ENCODE measurements at regions not wholly inside any gene's neighbourhood (a gene's known extent, or its start where the extent isn't known, plus 50 kb on each side); places are given as distances from the start of the nearest gene placed in this dataset.
"Not testable (repeated sequence)": the region's sequence is repeated elsewhere in the genome, so short reads cannot be mapped to it uniquely, and the experiment has no call there.

DNA sequence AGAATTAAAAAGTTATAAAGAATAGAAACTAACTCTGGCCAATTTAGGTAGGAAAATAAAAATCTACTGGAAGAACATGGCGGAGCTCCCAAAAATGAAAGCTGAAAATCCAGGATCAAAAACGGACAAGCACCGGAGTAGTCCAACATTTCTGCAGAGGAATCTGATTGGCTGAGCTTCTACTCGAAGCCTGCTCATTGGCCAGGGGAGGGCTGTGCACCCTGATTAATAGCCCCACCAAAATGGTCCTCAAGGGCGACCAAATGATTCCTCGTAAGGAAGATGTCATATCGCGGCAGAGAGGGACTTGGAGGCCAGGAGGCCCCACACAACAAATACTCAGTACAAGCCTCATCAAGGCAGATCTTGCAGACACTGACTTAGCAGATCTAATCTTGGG is 900.7 kb downstream of the UQCRFS1 start:
- intact Hi-C loops (cut with micrococcal nuclease) = no loop called here
- Mint-ChIP-seq H3K36me3 (ENCODE audit: low read depth) (peaks cover 2% of the 10 kb centered on the region), H3K27me3 (no peaks in the 10 kb centered on the region), H3K4me1 (no peaks in the 10 kb centered on the region), H3K9me3 (no peaks in the 10 kb centered on the region), H3K27ac (no peak overlapping the region), H3K4me3 (no peak overlapping the region)
- DNase-seq = no peak

DNA sequence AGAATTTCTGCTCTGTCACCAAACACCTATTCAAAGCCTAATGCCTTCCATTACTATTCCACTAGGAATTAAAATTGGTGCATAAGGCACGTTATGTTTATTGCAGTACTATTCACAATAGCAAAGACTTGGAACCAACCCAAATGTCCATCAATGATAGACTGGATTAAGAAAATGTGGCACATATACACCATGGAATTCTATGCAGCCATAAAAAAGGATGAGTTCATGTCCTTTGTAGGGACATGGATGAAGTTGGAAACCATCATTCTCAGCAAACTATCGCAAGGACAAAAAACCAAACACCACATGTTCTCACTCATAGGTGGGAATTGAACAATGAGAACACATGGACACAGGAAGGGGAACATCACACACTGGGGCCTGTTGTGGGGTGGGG is 902.1 kb downstream of the UQCRFS1 start:
- H3K4me3 Mint-ChIP-seq; H3K27ac Mint-ChIP-seq; H3K9me3 Mint-ChIP-seq; DNase-seq; H3K4me1 Mint-ChIP-seq; H3K27me3 Mint-ChIP-seq; intact Hi-C loops (cut with micrococcal nuclease); H3K36me3 Mint-ChIP-seq (ENCODE audit: low read depth): not testable (repeated sequence)

DNA sequence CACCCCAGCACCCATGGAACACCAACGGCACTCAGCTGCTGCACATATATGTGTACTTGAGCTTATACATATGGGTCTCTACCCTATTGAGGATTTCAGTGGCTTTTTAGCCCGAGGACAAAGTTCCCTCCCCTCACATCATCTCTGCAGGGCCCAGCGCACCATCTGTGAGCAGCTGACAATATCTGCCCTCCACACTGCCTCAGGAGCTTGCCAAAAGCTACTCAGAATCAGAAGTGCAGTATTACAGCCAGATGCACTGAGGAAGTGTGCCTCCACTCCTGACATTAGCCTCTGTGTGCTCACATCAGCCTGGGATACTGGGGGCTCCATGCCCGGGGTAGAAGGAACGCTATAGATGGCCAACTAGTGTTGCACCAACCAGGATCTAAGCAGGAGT is 903.9 kb downstream of the UQCRFS1 start:
- intact Hi-C loops (cut with micrococcal nuclease) = no loop called here
- no peaks in the 10 kb centered on the region for H3K4me1 Mint-ChIP-seq
- peaks cover 2% of the 10 kb centered on the region for H3K36me3 Mint-ChIP-seq (ENCODE audit: low read depth)
- no peak for DNase-seq
- no peak overlapping the region for H3K27ac Mint-ChIP-seq
- H3K27me3 Mint-ChIP-seq = no peaks in the 10 kb centered on the region
- H3K9me3 Mint-ChIP-seq = no peaks in the 10 kb centered on the region
- no peak overlapping the region for H3K4me3 Mint-ChIP-seq

DNA sequence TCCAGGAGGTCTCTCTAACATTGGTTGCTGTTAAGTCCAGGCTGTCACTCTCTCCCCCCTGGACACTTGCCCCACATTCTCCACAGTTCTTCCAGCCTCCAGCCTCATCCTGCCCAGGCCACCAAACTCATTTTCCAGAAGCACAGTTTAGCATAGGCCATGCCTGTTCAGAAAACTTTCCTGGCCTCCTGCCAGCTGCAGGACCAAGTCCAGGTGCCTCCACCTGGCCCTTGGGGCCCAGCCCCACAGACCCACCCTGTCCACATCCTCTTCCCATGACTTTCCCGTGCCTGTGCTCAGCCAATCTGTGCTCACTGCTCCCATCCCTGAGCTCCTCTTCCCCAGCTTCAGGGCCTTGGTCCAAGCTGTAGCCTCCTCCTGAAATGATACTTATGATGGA is 905.0 kb downstream of the UQCRFS1 start:
- intact Hi-C loops (cut with micrococcal nuclease) = no loop called here

DNA sequence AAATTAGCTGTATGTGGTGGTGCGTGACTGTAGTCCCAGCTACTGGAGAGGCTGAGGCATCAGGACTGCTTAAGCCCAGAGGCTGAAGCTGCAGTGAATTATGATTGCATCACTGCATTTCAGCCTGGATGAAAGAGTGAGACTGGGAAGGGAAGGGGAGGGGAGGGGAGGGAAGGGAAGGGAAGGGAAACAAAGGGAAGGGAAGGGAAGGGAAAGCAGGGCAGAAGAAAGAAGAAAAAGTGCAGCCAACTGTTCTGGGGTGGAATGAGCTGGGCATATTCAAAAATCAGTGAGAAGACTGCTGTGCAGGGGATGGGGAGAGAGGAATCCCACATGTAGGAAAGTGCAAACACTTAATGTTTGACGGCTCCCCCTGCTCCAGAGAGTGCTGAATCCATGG is 905.5 kb downstream of the UQCRFS1 start:
- Mint-ChIP-seq H3K36me3 (ENCODE audit: low read depth) (peaks cover 2% of the 10 kb centered on the region), H3K4me1 (no peaks in the 10 kb centered on the region), H3K9me3 (no peaks in the 10 kb centered on the region), H3K27ac (no peak overlapping the region), H3K4me3 (no peak overlapping the region), H3K27me3 (no peaks in the 10 kb centered on the region)
- no peak for DNase-seq
- intact Hi-C loops (cut with micrococcal nuclease) = no loop called here

More for the DNA sequence above, 905.0 kb downstream of the UQCRFS1 start:
- Mint-ChIP-seq H3K36me3 (ENCODE audit: low read depth) (peaks cover 2% of the 10 kb centered on the region), H3K4me3 (no peak overlapping the region), H3K27me3 (no peaks in the 10 kb centered on the region), H3K27ac (no peak overlapping the region), H3K4me1 (no peaks in the 10 kb centered on the region), H3K9me3 (no peaks in the 10 kb centered on the region)
- no peak for DNase-seq

DNA sequence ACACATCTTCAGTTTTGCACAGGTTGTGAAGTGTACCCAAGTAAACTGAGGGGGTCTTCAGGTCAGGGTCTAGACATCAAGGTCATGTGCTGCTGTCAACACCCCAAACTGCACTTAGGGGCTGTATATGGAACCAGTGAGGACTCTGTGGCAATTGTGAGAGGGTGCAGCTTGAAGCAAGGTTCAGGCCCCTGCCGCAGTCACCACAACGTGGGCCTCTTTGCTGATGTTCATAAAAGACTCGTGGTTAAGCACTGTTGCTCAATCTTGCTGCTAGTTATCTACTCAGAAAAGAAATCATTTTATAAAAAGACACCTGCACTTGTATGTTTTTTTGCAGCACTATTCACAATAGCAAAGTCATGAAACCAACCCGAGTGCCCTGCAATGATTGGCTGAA is 907.4 kb downstream of the UQCRFS1 start:
- Mint-ChIP-seq H3K4me3 (no peak overlapping the region), H3K9me3 (no peaks in the 10 kb centered on the region), H3K4me1 (no peaks in the 10 kb centered on the region), H3K27ac (no peak overlapping the region), H3K36me3 (ENCODE audit: low read depth) (peaks cover 2% of the 10 kb centered on the region), H3K27me3 (no peaks in the 10 kb centered on the region)
- intact Hi-C loops (cut with micrococcal nuclease) = no loop called here
- no peak for DNase-seq

DNA sequence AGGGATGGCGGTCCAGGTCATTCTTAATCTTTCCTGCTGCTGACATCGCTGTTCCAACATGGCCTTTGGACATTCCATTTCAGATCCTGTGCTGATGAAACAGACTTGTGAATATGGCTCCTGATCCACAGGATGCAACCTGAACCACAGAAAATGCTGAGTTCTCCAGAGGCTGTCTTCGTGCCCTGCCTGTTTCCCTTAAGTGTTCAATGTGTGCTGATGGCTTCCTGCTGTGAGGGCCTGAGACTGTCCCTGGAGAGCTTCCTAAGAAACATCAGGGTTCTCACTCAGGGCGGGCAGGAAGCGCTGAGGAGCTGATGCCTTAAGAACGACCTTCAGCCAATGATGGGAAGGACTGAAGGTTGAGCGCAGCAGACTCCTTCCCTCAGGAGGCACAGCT is 909.4 kb downstream of the UQCRFS1 start:
- intact Hi-C loops (cut with micrococcal nuclease) = no loop called here
- H3K4me1 Mint-ChIP-seq = no peaks in the 10 kb centered on the region
- no peak overlapping the region for H3K27ac Mint-ChIP-seq
- H3K9me3 Mint-ChIP-seq = no peaks in the 10 kb centered on the region
- no peak for DNase-seq
- peaks cover 2% of the 10 kb centered on the region for H3K36me3 Mint-ChIP-seq (ENCODE audit: low read depth)
- H3K27me3 Mint-ChIP-seq = no peaks in the 10 kb centered on the region
- H3K4me3 Mint-ChIP-seq = no peak overlapping the region

DNA sequence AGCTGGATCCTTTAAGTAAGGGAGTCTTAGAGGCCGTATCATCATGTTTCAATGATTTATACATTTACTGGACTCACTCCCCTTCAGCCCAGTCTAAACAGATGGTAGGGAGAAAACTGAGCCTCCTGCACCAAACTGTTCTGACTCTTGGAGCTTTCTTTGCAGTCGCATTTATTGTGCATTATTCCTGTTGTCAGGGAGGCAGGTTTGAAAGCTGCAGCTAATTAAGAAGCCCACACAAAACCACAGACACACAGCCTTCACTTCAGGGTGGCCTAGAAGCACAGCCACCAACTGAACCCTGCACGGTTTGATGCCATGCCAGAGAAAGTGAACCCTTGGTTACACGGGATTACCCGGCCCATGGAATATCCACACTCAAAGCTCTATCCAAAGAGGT is 911.0 kb downstream of the UQCRFS1 start:
- H3K4me3 Mint-ChIP-seq = no peak overlapping the region
- H3K9me3 Mint-ChIP-seq = no peaks in the 10 kb centered on the region
- H3K27me3 Mint-ChIP-seq = no peaks in the 10 kb centered on the region
- H3K4me1 Mint-ChIP-seq = no peaks in the 10 kb centered on the region
- no peak overlapping the region for H3K27ac Mint-ChIP-seq
- H3K36me3 Mint-ChIP-seq (ENCODE audit: low read depth) = no peaks in the 10 kb centered on the region
- no peak for DNase-seq
- intact Hi-C loops (cut with micrococcal nuclease) = no loop called here

DNA sequence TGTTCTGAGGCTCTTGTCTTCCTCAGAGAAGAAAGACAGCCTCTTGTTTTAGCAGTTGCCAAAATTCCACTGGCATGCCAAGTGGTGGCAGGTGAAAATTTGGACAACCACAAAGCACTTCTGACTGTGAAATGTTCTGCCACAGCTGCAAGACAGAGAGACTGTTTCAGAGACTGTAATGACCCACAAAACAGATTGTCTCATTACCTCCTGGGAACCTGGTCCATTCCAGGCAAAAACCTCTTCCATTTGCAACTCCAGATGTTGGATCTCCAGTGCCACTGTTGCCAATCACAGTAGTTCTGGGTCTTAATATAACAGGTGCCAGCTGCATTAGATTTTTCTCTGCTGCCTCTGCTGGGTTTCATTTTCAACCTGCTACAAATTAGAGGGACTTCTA is 911.5 kb downstream of the UQCRFS1 start:
- H3K4me1 Mint-ChIP-seq = no peaks in the 10 kb centered on the region
- H3K4me3 Mint-ChIP-seq = no peak overlapping the region
- no peak for DNase-seq
- no peaks in the 10 kb centered on the region for H3K9me3 Mint-ChIP-seq
- intact Hi-C loops (cut with micrococcal nuclease) = no loop called here
- no peaks in the 10 kb centered on the region for H3K36me3 Mint-ChIP-seq (ENCODE audit: low read depth)
- no peaks in the 10 kb centered on the region for H3K27me3 Mint-ChIP-seq
- no peak overlapping the region for H3K27ac Mint-ChIP-seq

DNA sequence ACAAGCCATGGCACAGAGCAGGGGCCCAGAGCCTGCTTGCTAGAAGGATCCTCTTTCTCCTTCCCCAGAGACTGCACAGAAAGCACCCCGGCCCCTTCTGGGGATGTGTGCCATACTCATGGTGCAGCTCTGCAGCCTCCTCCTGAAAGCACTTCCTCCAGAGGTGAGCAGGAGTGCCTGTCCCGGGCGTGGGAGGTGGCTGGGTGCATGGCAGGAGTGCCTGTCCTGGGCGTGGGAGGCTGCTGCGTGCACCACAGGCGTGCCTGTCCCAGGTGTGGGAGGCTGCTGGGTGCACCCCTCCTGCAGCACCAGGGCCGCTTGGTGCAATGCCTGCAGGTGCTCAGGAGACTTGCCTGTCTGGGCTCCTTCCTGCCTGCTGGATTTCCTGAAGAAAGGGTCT is 913.3 kb downstream of the UQCRFS1 start:
- Mint-ChIP-seq H3K4me1 (no peaks in the 10 kb centered on the region), H3K27me3 (no peaks in the 10 kb centered on the region), H3K36me3 (ENCODE audit: low read depth) (no peaks in the 10 kb centered on the region), H3K4me3 (no peak overlapping the region), H3K27ac (no peak overlapping the region), H3K9me3 (no peaks in the 10 kb centered on the region)
- intact Hi-C loops (cut with micrococcal nuclease) = no loop called here
- no peak for DNase-seq

DNA sequence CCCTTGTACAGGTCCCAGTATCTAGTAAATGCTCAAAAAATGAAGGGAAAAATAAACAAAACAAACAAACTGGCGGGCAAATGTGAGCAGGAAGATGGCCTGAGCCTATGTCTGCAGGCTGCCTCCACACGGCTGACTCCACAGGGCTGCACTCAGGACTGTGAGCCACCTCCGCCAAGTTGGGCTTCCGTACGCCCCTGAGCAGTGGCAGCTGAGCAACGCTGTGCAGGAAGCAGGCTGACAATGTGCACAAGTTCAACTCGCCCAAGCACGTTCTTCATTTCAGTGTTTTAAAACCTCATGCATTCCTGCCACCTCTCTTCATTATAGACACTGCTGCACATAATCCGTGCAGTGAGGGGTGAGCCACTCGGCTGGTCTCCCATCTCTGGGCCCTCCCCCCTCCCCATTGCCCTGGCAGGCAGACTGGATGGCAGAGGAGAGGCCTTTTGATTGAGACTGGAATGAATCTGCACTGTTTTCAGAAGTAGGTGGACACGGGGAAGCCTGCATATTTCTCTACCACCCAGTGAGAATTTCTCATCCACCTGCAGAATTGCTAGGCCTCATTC is 915.3 kb downstream of the UQCRFS1 start:
- H3K27me3 Mint-ChIP-seq = no peaks in the 10 kb centered on the region
- no peaks in the 10 kb centered on the region for H3K36me3 Mint-ChIP-seq (ENCODE audit: low read depth)
- H3K9me3 Mint-ChIP-seq = no peaks in the 10 kb centered on the region
- no peak overlapping the region for H3K27ac Mint-ChIP-seq
- no peak overlapping the region for H3K4me3 Mint-ChIP-seq
- no peak for DNase-seq
- no peaks in the 10 kb centered on the region for H3K4me1 Mint-ChIP-seq
- intact Hi-C loops (cut with micrococcal nuclease) = no loop called here

DNA sequence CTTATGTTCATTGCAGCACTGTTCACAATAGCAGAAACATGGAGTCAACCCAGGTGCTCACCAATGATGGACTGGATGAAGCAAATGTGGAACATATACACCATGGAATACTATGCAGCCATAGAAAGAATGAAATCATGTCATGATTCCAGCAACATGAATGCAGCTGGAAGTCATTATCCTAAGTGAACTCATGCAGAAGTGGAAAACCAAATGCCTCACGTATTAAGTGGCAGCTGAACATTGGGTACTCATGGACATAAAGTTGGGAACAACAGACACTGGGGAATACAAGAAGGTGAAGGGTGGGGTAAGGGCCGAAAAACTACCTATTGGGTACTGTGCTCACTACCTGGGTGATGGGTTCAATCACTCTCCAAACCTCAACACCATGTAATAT is 915.9 kb downstream of the UQCRFS1 start:
- H3K27me3 Mint-ChIP-seq = no peaks in the 10 kb centered on the region
- H3K27ac Mint-ChIP-seq = no peak overlapping the region
- no peaks in the 10 kb centered on the region for H3K4me1 Mint-ChIP-seq
- no peaks in the 10 kb centered on the region for H3K9me3 Mint-ChIP-seq
- DNase-seq = no peak
- intact Hi-C loops (cut with micrococcal nuclease) = no loop called here
- H3K4me3 Mint-ChIP-seq = no peak overlapping the region
- no peaks in the 10 kb centered on the region for H3K36me3 Mint-ChIP-seq (ENCODE audit: low read depth)

DNA sequence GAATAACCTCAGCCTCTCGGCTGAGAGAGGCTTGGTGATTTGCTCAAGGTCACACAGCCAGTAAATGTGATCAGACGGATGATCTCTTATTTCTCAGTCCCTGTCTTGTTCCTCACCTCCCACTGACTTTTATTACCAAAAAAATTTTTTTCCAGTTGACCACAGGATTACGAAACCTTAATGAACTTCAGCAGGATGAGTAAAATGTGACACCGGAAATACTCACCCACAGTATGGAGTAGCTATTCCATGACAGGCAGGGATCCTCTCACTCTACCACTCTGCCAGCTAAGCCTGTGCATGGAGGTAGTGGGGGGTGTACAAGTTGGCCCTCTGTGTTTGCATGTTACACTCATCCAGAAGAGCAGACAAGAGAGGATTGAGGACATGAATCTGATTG is 916.4 kb downstream of the UQCRFS1 start:
- H3K36me3 Mint-ChIP-seq (ENCODE audit: low read depth) = no peaks in the 10 kb centered on the region

DNA sequence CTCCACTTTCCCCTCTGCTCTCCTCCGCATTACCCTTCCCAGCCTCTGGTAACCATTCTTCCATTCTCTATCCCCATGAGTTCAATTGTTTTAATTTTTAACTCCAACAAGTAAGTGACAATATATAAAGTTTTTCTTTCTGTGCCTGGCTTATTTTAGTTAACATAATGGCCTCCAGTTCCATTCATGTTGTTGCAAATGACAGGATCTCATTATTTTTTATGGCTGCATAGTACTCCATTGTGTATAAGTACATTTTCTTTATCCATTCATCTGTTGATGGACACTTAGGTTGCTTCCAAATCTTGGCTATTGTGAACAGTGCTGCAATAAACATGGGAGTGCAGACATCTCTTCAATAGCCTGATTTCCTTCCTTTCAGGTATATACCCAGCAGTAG is 918.0 kb downstream of the UQCRFS1 start:
- H3K4me3 Mint-ChIP-seq; H3K9me3 Mint-ChIP-seq; H3K4me1 Mint-ChIP-seq; H3K27me3 Mint-ChIP-seq; H3K36me3 Mint-ChIP-seq (ENCODE audit: low read depth); H3K27ac Mint-ChIP-seq; intact Hi-C loops (cut with micrococcal nuclease); DNase-seq: not testable (repeated sequence)

More for the DNA sequence above, 916.4 kb downstream of the UQCRFS1 start:
- Mint-ChIP-seq H3K27ac (no peak overlapping the region), H3K27me3 (no peaks in the 10 kb centered on the region), H3K4me3 (no peak overlapping the region), H3K4me1 (no peaks in the 10 kb centered on the region), H3K9me3 (no peaks in the 10 kb centered on the region)
- intact Hi-C loops (cut with micrococcal nuclease) = no loop called here
- no peak for DNase-seq

DNA sequence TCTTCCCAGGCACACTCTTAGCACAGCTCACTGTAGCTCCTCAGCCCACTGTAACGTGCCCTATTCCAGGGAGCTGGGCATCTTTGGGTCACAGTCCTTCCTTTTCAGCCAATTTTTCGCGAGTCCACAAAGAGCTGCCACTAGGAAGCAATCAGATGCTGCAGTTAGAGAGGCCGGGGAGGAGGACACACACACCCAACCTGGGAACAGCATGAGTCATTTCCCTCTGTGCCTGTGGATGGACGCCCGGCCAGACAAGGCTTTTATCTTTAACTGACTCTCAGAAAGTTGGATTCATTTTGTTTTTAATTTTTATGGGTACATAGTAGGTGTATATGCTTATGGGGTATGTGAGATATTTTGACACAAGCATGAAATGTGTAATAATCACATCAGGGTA is 918.6 kb downstream of the UQCRFS1 start:
- no peak overlapping the region for H3K4me3 Mint-ChIP-seq
- DNase-seq = no peak
- H3K36me3 Mint-ChIP-seq (ENCODE audit: low read depth) = no peaks in the 10 kb centered on the region
- no peak overlapping the region for H3K27ac Mint-ChIP-seq
- no peaks in the 10 kb centered on the region for H3K4me1 Mint-ChIP-seq
- intact Hi-C loops (cut with micrococcal nuclease) = no loop called here
- H3K27me3 Mint-ChIP-seq = no peaks in the 10 kb centered on the region
- no peaks in the 10 kb centered on the region for H3K9me3 Mint-ChIP-seq

All from activated CD4-positive, alpha-beta T cell treated with anti-CD3 and anti-CD28 coated beads, Interleukin-2, amount 10 ng/mL, durations not matched to agents 24 days and 14 days (primary cell).